Right renal pelvis (tissue), 4 donors: ENCODE measurements at regions not wholly inside any gene's neighbourhood (a gene's known extent, or its start where the extent isn't known, plus 50 kb on each side); places are given as distances from the start of the nearest gene placed in this dataset.
"Not testable (repeated sequence)": the region's sequence is repeated elsewhere in the genome, so short reads cannot be mapped to it uniquely, and the experiment has no call there.

Source experiments
- DNase-seq, 4 donors: peaks; one replicate each; pipeline ENCODE4 v3.0.0-alpha.2; 2013; ENCODE audit warnings: low read depth in 4 of 4, low spot score in 3 of 4, missing footprints in 1 of 4

DNA sequence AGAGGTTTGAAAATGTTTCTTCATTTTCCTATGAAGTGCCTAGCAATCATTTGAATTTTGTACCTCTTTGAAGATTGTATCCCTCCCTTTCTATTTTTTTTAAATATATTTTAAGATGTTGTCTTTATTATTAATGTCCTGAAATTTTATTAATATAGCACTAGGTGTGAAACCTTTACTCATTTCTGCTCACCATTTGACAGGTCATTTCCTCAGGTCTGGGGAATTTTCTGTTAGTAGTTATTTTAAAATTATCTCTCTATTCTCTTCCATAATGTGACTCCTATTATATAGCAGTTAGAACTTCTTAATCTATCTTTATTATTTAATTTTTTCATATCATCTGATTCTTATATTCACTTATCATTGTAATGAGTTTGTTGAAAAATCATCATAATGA is 1038.6 kb upstream of the SLC39A10 start:
- no peak for DNase-seq

DNA sequence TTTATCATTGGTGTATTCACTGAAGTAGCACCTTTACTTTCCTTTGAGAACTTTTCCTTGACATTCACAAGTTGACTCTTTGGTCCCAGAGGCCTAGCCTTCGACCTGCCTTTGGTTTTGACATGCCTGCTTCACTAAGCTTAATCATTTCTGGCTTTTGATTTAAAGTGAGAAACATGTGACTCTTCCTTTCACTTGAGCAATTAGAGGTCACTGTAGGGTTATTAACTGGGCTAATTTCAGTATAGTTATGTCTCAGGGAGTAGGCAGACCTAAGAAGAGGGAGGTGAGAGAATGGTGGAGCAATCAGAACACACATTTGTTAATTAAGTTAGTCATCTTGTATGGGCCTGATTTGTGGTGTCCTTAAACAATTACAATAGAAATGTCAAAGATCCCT is 1040.7 kb upstream of the SLC39A10 start:
- no peak for DNase-seq

DNA sequence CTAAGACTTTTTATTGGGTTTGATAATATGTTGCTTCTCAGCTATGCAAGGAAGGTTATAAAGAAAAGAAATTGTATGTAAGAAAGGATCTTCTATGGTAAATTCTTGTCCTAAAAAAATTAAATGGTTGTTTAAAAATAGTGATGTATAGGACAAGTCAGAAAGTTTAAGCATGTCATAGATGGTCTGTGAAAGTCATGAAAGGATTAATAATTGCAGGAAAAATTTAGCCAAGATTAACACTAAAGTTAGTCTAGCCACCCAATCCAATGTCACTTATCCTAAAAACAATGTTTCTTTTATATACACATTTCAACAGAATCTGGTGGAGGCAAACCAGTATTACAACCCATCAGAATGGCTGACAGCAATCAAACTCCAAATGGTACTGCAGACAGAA is 1046.7 kb upstream of the SLC39A10 start:
- no peak for DNase-seq

DNA sequence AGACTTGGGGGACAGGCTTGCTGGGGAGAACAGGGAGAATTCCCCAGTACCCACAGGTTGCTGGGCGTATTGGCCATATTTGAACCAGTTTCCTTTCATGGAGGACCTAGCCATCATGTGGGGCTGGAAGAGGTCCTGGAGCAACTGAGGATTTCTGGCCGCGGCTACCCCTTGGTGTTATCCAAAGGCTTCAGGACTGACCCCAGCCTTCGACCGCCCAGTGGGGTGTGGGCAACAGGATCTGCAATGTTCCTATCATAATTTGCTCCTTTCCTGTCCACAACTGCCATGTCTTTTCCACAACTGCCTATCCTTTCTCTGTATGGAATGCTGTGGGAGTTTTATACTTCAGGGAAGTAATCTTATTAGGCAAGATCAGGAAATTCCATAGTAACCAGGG is 1053.6 kb upstream of the SLC39A10 start:
- DNase-seq, result no peak

DNA sequence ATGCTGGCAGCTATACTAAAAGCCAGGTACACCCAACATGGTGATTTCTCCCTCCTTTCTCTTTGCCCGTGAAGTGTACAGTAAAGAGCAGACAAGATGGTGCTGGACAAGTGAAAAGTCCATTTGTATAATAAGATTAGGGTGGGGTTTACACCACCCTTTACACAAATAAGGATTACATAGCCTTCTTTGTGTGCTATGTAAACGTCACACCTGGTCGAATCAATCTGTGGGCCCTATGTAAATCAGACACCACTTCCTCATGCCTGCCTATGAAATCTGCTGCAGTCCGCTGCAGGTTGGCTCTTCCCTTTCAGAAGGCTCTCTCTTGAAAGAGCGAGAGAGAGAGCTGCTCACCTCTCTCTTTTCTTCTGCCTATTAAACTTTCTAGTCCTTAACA is 1054.3 kb upstream of the SLC39A10 start:
- DNase-seq, result no peak

DNA sequence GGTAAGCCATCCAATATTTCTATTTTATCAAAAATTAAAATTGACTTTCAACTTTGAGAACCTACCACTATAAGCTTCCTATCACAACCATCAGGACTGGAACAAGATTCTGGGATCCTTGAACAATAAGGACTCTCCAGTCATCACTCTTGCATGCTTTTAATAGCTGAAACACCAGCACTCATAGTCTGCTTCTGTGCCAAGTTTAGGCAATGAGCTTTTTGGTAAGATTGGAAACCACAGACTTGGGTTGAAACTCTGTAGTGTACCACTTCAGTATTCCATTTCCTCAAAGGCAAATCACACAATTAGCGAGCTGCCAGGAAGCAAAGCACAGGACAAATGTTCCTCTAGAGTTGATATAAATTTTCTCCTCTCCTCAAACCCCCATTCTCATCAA is 1065.8 kb upstream of the SLC39A10 start:
- DNase-seq, result no peak

DNA sequence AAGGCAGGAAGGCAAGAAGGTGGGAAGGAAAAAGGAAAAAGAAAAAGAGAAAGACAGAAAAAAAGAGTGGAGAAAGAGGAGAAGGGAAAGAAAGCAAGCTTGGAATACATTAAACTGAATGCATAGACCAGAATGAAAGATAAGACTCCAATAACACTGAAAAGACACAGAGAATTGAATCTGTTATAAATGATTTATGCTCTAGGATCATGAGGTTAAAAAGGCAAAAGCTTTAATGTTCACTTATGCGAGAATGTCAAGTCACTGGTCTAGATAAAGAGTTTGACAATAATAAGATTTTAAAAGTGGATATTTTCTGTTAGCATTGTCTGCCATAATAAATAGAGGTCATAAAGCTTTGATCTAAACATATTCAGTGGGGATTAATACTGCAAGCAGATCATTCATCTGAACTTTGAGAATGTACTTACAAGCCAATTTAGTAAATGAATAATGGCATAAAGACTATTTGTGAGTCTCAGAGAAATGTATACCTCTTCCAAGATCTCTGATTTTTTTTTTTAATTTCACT is 1069.2 kb upstream of the SLC39A10 start:
- no peak for DNase-seq

DNA sequence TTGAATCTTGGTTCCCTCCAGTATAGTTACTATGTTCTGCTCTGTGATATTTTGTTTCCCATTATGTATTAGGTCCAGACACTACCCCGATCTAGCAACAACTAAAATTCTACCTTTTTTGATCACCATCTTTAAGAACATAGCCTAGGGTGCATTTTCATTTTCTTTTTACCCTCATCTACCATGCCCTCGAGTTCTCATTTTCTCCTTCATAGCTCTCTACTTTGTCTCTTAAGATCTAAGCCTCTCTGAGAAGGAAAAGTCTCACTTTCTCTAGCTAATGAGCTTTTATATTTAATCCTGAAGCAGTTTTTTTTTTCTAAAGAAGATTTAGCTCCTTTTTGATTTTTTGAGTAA is 1089.4 kb upstream of the SLC39A10 start:
- no peak for DNase-seq

DNA sequence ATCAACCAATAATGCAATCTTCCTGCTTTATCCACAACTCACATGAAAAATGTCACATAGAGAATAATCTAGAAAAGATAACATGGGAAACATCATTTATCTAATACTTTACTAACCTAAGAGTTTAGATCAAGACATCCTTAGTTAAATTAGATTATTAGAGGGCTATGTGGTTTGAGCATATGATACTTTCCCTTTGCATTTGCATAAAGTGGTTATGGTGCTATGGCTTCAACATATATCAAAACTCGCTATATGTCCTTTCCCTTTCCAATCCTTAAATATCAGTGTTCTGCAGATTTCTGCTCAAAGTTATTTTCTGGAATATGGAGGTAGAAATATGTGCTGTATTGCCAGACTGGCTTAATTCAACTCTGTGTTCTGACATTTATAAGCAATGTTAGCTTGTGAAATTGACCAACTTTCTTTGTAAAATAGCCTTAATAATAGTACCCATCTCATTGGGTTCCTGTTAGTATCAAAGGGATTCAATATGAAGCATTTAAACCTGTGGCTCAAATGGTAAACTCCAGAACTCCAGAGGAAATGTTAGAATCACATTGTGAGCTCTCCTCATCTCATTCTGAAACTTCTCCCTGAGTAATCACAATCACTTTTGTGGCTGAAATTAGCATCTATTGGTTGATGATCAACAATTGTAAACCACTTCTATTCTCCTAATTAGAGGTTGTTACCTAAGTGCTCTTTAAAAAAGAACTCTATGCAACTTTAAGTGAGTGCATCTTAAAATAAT is 1089.9 kb upstream of the SLC39A10 start:
- no peak for DNase-seq

DNA sequence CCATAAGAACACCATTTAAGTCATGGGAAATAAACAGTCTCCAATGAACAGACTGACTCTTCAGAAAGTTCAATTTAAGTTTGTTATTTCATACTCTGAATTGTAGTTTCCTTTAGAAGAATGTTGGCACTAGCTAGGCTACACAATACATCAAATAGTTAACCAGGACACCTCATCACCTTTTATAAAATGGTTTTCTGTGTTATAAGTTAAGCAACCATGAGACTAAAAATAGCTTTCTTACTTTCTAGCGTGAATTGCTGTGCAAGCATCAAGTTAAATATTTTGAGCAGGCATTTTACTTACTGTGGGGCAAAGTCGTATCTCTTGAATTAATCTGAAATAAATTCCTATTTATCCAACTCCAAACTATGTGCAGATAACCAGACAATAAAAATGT is 1092.6 kb upstream of the SLC39A10 start:
- DNase-seq, result no peak

DNA sequence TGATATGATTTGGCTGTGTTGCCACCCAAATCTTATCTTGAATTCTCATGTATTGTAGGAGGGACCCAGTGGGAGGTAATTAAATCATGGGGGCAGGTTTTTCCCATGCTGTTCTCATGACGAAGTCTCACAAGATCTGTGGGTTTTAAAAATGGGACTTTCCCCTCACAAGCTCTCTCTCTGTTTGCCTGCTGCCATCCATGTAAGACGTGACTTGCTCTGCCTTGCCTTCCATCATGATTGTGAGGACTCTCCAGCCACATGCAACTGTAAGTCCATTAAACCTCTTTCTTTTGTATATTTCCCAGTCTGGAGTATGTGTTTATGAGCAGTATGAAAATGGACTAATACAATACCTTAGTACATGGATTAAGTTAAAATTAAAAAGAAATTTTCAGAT is 1094.7 kb upstream of the SLC39A10 start:
- no peak for DNase-seq

DNA sequence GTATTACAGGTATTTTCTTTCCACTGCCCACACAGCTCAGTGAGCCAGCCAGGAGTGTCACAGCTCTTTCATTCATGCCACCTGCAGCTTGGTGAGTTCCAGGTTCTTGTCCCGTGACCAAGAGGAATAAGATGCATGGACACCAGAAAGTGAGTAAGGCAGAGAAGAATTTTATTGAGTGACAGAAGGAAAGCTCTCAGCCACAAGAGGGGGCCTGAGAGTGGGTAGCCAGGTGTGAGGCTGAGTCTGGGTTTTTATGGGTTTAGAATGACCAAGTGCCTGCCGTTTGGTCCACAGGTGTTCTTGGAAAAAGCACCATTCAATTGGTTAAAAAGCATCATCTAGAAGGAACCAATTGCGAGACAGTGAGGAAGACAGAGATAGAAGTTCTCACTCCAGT is 1097.1 kb upstream of the SLC39A10 start:
- no peak for DNase-seq

DNA sequence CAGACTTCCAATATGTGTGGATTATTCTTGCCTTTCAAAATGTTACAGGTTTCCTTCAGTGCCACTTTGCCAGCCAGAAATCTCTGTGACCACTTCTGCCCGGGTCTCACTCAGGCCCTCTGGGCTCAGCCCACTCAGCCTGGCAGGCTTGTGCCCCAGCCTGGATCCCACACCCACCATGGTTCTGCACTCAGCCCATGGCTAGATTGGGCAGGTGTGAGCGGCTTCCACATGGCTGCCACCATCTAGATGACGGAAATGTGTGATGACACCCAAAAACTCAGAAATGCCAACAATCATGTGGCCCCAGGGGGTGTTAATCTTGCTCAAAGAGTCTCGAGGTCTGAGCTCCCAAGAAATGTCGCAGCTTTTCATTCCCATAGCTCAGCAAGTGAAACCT is 1097.5 kb upstream of the SLC39A10 start:
- DNase-seq, result no peak

DNA sequence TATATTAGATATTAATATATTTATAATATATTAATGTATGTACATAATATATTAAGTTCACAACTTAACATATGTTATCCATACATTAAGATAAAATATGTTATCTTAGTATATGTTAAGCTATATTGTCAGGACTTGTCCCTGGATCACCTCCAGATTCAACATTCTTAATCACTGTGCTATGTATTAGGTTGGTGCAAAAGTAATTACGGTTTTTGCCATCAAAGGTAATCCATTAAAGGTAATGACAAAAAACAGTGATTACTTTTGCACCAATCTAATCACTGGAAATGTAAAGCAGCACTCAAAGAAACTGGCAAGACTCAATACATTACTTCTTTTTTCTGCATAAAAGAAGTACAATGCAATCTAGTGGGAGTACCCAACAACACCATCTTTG is 1099.0 kb upstream of the SLC39A10 start:
- DNase-seq, result no peak

DNA sequence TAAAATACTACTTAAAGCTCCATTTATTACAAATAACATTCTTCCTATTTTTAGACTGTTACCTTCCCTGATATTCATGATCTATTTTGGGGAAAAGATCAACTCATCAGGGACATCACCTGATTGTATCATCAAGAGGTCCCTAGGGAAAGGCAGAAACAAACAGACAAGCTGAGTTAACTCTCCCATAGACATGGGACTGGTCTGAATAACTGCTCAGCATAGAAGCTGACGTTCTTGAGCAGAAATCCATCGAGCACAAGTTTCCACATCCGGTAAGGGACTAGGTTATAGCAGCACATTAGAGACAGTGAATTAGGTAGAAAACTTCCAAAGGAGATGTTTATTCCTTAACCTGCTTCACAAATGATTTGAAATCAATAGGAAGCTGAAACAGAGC is 1100.4 kb upstream of the SLC39A10 start:
- DNase-seq, result no peak

DNA sequence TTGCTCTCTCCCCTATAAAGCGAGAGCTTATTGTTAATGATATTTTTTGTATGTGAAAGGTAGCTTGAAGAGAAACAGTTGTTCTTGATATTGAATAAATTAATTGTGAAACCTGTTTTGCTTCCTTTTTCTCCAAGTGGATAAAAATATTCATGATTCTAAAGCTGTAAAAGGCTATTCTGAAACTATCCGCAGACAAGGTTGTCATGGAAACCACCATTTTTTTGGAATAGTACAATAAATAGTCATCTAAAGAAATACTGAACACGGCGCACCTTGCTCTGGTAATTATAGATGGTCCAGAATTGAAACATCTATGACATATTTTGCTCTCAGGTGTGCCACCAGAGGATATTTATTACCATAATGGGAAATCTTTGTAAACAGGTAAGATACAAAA is 1103.0 kb upstream of the SLC39A10 start:
- DNase-seq, result no peak

DNA sequence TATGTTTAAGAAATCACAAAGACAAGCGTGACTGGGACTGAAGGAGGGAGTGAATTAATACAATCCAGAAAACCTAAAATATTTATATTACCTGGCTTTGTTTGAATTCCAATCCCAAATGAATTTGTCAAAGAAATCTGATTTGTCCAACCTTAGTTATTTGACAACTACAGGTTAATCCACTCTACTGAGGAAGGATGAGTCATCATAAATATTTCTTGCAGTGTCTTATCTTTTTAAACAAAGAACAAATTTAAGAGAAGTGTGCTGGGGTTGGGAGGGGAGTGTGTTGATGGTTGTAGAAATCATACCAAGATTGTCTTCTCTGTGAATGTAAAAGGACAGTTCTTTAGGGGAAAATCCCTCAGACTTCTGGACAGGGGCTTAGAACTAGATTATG is 1106.3 kb upstream of the SLC39A10 start:
- no peak for DNase-seq

DNA sequence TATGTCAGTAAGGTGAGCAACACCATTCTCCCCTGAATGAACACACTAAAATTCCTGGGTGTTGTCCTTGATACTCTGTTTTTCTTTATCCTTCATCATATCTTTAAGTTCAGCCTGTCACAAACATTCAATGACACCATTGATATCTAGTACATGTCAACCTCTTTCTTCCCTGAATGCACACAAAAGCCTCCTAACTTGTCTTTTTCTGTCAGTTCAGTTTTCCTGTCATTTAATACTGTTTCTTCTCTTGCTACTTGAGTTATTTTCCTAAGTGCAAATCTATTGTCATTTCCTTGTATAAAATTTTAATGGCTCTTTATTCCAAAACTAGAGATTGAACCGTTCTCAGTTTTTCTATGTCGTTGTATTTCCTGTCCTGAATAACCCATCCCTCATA is 1107.6 kb upstream of the SLC39A10 start:
- DNase-seq, result no peak

DNA sequence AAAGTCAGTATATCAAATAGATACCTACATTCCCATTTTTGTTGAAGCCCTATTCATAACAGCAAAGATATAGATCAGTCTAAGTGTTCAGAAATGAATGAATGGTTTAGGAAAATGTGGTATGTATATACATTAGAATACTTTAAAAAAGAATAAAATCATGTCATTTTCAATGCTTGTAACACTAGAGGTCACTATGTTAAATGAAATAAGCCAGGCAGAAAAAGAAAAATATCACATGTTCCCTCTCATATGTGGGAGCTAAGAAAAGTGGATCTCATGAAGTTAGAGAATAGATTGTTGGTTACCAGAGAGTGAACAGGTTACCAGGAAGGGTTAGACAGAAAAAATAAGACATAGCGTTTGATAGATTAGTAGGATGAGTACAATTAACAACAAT is 1111.0 kb upstream of the SLC39A10 start:
- DNase-seq, result no peak

DNA sequence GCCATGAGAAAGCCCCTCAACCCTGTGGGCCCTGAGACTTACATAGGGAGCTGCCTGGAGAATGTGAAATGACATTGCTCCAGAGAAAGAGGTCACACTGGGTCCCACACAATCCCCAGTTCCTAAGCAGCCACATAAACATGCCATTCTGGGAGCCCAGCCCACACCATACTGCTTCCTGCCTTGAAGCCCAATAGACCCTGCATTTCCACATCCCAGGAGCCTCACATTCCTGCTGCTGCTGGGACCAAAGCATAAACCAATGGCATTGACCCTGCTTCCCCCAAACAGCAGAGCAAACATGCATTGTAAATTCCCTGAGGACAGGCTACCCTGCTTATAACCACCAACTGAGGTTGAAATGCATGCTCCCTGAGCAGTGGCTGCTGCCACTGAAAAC is 1117.6 kb upstream of the SLC39A10 start:
- DNase-seq, result no peak

DNA sequence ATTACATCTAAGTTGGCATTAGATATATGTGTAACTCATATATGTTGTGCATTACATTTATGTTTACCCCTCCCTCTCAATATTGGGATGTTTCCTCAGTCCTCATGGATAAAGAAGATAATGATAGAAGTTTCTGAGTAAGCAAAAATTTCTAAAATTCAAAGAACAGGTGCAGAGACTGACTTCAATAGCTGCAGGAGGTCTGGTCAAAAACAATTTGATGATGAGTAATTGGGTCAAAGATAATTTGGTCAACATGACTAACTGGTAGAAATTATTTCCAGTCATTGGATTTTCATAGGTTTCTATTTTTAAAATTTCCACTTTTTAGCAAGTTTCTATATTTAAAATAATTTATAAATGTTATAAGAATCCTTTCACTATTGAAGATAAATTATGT is 1130.9 kb upstream of the SLC39A10 start:
- no peak for DNase-seq

DNA sequence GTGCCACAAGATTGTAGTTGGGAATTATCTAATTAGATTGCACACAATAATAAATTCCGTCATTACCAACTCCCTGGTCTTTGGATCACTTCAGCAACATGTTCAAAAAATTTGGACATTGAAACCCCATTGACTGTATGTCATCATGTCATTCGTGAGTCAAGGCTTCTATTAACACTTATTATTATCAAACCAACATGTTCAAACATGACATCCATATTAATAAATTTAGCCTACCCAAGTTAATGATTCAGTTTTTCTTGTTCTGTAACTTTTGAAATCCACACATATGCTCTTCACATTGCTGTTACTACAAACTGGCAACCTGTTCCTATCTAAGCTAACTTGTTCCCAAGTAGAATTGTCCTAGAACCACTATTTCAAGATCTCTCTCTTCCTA is 1142.7 kb upstream of the SLC39A10 start:
- DNase-seq, result no peak

DNA sequence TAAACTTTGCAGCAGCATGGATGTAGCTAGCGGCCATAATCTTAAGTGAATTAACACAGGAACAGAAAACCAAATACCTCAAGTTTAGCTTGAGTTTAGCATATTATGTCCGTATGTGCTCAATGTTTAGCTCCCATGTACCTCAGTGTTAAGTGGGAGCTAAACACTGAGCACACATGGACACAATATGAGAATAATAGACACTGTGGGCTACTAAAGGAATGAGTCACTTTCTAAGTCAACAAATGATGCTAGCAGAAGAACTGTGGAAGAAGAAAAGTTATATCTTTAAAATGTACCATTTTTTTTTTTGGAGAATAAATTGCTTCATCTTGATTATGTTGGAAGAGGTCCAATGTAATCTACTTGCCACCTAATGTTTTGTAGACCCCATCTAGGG is 1146.0 kb upstream of the SLC39A10 start:
- DNase-seq, result not testable (repeated sequence)
